Activated naive CD4-positive, alpha-beta T cell treated with anti-CD3 and anti-CD28 coated beads, Interleukin-2, amount 50 U/mL, for 24 hours (primary cell): ENCODE measurements at regions not wholly inside any gene's neighbourhood (a gene's known extent, or its start where the extent isn't known, plus 50 kb on each side); places are given as distances from the start of the nearest gene placed in this dataset.

Experiments
- H3K27ac Mint-ChIP-seq: one replicate; pipeline ENCODE4 v1.8.0; 2021; ENCODE audit warnings: mild to moderate bottlenecking, mixed read lengths
- H3K27me3 Mint-ChIP-seq: one replicate; pipeline ENCODE4 v1.8.0; 2021; ENCODE audit warnings: mixed read lengths
- H3K36me3 Mint-ChIP-seq: one replicate; pipeline ENCODE4 v1.8.0; 2021; ENCODE audit warnings: mixed read lengths
- H3K4me1 Mint-ChIP-seq: one replicate; pipeline ENCODE4 v1.8.0; 2021; ENCODE audit warnings: mixed read lengths
- H3K4me3 Mint-ChIP-seq: one replicate; pipeline ENCODE4 v1.8.0; 2021; ENCODE audit warnings: mild to moderate bottlenecking, mixed read lengths
- H3K9me3 Mint-ChIP-seq: one replicate; pipeline ENCODE4 v1.8.0; 2021; ENCODE audit warnings: mixed read lengths

DNA sequence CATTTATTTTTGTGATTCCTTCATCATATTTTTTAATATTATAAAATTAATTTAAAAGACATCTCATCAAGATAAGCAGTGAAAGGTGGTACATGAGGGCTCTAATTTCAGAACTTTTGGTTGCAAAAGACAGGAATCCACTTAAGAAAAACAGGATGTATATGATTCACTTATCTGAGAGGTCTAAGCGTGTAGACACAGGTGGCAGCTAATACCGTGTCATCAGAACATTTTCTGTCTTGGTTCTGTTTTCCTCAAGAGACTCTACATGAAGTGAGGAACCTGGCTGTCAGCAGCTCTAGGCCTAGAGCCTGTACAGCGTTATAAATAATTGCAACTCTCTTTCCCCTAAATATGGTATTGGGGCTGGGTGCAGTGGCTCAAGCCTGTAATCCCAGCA is 433.7 kb upstream of the NAALADL2 start:
- H3K36me3 Mint-ChIP-seq = no peaks in the 10 kb centered on the region
- H3K27ac Mint-ChIP-seq = no peak overlapping the region
- H3K27me3 Mint-ChIP-seq = no peaks in the 10 kb centered on the region
- H3K4me1 Mint-ChIP-seq = no peaks in the 10 kb centered on the region
- no peaks in the 10 kb centered on the region for H3K9me3 Mint-ChIP-seq
- H3K4me3 Mint-ChIP-seq = no peak overlapping the region

DNA sequence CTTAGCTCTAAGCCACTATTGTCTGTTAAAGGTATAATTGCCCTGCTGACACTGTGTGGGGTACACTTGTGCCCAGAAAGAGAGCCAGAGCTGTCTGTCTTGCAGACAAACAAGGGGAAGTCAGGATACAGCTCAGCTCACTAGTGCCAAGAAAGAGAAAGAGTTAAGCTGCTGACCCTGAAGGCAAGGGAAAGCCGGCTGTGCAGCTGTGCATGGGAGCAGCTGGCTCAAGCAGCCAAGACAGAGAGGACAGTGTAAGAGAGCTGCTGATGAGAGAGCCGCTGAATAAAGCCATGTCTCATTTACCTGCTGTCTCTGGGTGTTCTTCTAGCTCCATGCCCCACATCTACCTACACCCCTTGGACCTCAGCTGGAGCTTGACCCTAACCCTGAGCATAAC is 428.1 kb upstream of the NAALADL2 start:
- Mint-ChIP-seq H3K27me3 (peaks cover 2% of the 10 kb centered on the region), H3K4me1 (no peaks in the 10 kb centered on the region), H3K36me3 (no peaks in the 10 kb centered on the region), H3K4me3 (no peak overlapping the region), H3K27ac (no peak overlapping the region), H3K9me3 (no peaks in the 10 kb centered on the region)

DNA sequence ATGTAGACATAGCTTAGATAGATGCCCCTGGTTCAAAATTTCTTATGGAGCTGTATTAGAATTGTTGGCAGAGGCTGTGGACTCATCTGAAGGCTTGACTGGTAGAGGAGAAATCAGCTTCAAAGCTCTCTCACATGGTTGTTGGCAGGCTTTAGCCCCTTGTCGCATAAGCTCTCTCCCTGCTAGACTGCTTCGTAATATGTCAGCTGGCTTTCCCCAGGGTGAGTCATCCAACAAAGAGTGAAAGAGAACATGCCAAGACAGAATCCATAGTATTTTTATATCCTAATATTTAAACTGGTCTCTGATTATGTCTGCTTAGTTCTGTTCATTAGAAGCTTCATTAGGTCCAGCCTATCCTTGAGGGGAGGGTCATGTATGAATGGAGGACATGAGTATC is 427.4 kb upstream of the NAALADL2 start:
- Mint-ChIP-seq H3K9me3 (no peaks in the 10 kb centered on the region), H3K36me3 (no peaks in the 10 kb centered on the region), H3K27ac (no peak overlapping the region), H3K4me3 (no peak overlapping the region), H3K27me3 (peaks cover 4% of the 10 kb centered on the region), H3K4me1 (no peaks in the 10 kb centered on the region)

DNA sequence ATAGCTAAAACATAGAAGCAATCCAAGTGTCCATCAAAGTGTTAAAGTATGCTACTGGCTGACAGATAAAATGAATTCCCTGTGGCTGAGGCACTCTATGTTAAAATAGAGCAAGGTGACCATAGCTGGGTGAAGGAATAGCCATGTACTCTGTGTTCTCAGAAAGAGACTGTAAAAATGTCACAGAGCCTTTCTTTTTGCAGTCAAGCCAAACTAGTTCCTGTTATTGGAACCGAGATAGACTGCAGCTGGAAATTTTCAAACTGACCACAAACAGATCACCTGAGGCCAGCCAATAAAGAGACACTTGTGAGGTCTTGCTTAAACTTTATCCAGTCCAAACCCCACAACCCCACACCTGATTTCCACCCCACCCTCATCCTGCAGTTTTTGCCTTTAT is 422.8 kb upstream of the NAALADL2 start:
- Mint-ChIP-seq H3K4me3 (no peak overlapping the region), H3K27ac (no peak overlapping the region), H3K27me3 (peaks cover 13% of the 10 kb centered on the region), H3K36me3 (peaks cover 1% of the 10 kb centered on the region), H3K9me3 (no peaks in the 10 kb centered on the region), H3K4me1 (peaks cover 7% of the 10 kb centered on the region)

DNA sequence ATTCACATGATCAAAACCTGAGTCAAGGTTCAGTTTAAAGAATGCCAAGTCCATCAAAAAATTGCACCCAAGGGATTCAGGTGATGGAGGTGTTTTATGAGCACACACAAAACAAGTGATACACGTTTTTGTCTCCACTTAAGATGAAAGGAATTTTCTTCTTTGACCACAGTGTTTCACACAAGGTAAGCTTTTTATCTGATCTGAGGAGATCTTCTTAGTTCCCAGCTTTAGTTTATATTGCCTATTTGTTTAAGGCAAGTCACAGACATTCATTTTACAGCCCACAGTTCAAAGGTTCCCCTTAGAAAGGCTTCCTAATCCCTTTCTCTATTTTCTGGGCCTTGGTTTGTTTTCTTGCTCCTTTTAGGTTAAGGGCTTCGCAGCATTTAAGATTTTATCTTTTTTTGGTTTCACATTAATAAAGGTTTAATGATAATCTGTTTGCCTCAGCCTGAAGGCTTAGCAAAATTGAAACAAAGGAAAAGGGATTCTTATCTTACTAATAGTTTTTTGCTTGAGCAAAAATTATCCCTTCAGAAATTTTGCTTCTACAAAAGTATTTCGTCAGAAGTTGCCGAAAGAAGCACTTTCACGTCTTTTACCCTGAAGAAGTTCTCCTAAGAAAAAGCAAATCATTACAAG is 420.5 kb upstream of the NAALADL2 start:
- peaks cover 16% of the 10 kb centered on the region for H3K27me3 Mint-ChIP-seq
- peaks cover 14% of the 10 kb centered on the region for H3K4me1 Mint-ChIP-seq
- no peak overlapping the region for H3K27ac Mint-ChIP-seq
- H3K9me3 Mint-ChIP-seq = no peaks in the 10 kb centered on the region
- H3K36me3 Mint-ChIP-seq = peaks cover 1% of the 10 kb centered on the region
- H3K4me3 Mint-ChIP-seq = no peak overlapping the region

DNA sequence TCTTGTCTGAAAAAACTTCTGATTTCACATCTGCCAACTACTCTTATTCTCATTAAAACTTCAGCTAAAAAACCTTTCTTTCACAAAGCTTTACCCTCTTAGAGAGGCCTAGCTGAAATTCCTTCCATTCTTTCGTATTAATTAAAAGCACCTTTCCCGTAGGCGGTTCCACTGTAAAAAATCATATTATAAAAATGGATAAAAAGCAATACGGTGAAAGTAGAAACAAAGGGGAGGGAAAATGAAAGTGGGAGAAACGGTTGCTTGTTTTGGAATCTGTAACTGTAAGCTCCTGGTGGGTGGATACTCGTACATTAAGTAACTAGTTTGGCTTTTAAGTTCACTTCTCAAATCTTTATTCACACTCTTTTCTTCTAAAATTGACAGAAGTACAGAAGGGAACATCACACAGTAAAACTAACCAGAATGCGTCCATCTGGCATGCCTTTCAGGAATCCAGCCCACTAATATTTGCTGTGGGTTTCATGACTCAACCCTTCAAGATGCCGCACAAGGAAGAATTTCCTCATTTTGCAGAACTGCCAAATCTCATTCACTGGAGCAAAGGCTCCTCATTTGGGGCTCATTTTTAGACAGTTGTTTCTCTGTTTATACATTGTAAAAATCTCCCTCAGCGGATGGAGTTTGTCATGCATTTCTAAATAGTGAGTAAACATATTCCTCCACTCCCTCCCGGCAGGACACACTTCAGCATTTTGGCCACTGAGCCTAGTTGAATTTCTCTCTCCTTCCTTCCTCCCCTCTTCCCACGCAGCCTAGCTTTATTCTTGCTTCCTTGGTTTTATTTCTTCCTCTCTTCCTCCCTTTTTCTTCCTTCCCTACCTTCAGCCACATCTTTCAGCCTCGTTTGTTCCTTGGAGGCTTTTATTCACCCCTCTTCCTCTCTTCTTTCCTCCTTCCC is 419.5 kb upstream of the NAALADL2 start:
- H3K36me3 Mint-ChIP-seq = peaks cover 1% of the 10 kb centered on the region
- H3K4me1 Mint-ChIP-seq = peaks cover 14% of the 10 kb centered on the region
- peak overlapping the region; percentile 37 for H3K4me3 Mint-ChIP-seq
- peaks cover 16% of the 10 kb centered on the region for H3K27me3 Mint-ChIP-seq
- no peaks in the 10 kb centered on the region for H3K9me3 Mint-ChIP-seq
- no peak overlapping the region for H3K27ac Mint-ChIP-seq

DNA sequence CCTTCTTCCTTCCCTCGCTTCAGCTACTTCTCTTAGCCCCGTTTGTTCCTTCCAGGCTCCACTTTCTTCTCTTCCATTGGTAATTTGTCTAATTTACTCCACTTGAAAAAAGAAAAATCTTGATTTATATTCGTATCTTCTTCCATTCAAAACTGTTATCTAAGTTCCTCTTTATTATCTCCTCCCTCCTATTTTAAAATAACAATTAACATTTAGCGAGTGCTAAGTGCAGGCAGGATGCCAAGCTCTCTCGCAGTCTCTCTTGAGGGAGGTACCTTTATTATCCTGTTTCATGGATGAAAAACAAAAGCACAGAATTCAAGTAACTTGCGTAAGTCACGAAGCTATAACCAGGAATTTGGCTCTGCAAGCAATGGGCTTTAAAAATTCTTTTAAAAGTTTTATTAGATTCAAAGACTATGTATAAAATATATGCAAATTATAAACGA is 418.9 kb upstream of the NAALADL2 start:
- Mint-ChIP-seq H3K4me3 (peak overlapping the region; percentile 51), H3K27ac (no peak overlapping the region)

DNA sequence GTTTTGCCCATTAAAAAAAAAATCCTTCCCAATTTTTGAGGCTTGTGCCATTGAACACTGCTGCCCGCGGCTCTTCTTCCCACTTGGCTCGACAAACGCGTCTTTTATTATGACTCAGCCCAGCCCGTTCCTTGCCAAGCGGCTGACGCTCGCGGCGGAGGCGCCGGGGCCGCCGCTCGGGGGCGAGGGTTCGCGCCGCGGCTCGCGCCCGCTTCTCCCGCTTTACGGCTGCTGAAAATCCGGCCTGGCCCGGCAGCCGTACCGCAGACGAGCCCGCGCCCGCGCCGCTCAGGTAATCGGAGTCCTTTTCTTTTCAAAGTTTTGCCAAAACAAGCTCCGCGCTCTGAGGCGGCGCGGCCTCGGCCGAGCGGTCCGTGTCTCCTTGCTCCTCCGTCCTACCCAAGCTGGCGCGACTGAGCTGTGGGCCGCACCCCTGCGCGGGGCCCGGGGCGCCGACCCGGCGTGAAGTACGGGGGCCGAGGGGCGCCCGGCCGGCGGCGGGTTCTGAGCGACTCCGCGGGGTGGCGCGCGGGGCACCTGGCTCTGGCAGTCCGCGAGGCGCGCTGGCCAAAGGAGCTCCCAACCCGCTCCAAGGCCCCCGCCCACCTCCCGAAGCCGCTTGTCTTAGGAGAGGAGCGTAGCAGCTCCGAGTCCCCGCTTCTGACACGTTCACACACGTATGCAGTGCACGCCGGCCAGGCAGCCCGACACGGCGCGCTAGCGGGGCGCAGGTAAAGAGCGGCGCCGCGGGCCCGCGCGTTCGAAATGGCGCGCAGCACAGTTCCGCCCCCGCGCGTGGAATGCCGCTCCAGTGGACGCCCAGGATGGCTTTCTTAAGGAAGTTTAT is 418.2 kb upstream of the NAALADL2 start:
- Mint-ChIP-seq H3K27me3 (peaks cover 16% of the 10 kb centered on the region), H3K4me3 (peak overlapping the region; percentile 75), H3K9me3 (no peaks in the 10 kb centered on the region), H3K27ac (no peak overlapping the region), H3K4me1 (peaks cover 14% of the 10 kb centered on the region), H3K36me3 (peaks cover 1% of the 10 kb centered on the region)

More for the DNA sequence above, 418.9 kb upstream of the NAALADL2 start:
- no peaks in the 10 kb centered on the region for H3K9me3 Mint-ChIP-seq
- peaks cover 16% of the 10 kb centered on the region for H3K27me3 Mint-ChIP-seq
- peaks cover 1% of the 10 kb centered on the region for H3K36me3 Mint-ChIP-seq
- peaks cover 14% of the 10 kb centered on the region for H3K4me1 Mint-ChIP-seq

DNA sequence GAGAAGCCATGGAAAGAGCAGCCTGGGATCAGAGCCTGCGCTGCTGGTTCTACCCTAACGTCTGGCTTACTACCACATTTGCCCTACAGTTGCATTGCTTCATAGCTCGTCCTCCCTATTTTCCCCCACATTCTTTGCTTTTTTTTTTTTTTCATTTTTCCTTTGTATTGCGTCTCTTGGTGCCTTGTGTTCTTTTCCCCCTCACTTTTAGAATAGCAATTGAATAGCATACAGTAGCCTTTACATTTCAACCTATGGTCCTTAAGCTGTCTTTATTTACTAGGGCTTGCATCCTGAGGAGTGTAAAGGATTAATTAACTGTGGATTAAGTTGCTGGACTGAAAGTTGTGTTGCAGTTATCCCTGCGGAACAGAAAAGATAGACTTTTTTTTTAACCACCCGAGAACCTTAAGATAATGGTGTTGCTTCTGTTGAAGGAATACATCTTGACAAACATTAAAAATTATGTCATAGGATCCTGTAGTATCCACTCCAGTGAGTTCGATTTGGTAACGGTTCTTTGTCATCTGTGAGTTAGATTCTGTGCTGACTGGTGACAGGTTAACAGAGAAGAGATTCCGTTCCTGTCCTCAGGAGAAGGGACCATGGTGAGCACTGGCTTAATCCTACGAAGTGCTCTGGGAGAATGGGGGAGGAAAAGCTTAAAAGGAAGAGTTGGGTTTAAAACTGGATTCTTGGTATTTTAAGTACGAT is 417.4 kb upstream of the NAALADL2 start:
- peaks cover 13% of the 10 kb centered on the region for H3K27me3 Mint-ChIP-seq
- no peak overlapping the region for H3K27ac Mint-ChIP-seq
- H3K4me3 Mint-ChIP-seq = peak overlapping the region; percentile 75
- no peaks in the 10 kb centered on the region for H3K9me3 Mint-ChIP-seq
- peaks cover 14% of the 10 kb centered on the region for H3K4me1 Mint-ChIP-seq
- H3K36me3 Mint-ChIP-seq = peaks cover 1% of the 10 kb centered on the region

DNA sequence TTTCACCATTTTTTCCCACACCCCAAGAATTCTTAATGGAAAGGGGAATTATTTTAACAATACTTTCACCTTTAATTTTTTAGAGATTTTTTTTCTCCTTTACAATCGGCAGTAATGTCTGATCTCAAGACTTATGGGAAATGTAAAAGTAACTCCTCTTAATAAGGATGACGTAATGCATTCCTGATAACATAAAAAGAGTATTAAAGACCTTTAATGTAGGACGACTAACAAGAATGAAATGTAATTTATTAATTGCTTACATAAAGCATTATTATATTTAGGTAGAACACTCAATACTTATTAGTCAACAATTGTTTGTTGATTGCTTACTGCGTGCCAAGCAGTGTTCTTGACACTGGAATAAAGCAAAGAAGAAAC is 416.8 kb upstream of the NAALADL2 start:
- Mint-ChIP-seq H3K27ac (no peak overlapping the region), H3K4me1 (peaks cover 14% of the 10 kb centered on the region), H3K36me3 (peaks cover 1% of the 10 kb centered on the region), H3K9me3 (no peaks in the 10 kb centered on the region), H3K27me3 (peaks cover 13% of the 10 kb centered on the region), H3K4me3 (no peak overlapping the region)

DNA sequence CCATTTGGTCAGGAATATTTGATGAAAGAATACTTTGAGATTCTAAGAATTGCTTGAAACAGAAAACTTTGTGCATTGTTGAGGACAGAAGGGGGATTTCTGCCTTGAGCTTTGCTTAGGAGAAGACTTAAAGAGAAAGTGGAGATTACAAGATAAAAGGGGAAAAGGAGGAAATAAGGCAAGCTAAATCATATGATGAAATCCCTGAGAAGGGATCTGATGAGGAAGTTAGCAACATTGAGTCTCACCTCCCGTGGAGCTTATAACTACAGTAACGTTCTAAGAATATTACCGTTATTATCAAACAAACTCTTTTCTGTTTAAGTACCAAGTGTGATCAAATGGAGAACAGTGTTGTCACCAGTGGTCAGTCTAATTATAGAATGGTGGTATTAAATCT is 414.7 kb upstream of the NAALADL2 start:
- peaks cover 10% of the 10 kb centered on the region for H3K9me3 Mint-ChIP-seq
- H3K36me3 Mint-ChIP-seq = peaks cover 1% of the 10 kb centered on the region
- H3K27me3 Mint-ChIP-seq = peaks cover 15% of the 10 kb centered on the region
- H3K27ac Mint-ChIP-seq = no peak overlapping the region
- no peak overlapping the region for H3K4me3 Mint-ChIP-seq
- peaks cover 14% of the 10 kb centered on the region for H3K4me1 Mint-ChIP-seq

DNA sequence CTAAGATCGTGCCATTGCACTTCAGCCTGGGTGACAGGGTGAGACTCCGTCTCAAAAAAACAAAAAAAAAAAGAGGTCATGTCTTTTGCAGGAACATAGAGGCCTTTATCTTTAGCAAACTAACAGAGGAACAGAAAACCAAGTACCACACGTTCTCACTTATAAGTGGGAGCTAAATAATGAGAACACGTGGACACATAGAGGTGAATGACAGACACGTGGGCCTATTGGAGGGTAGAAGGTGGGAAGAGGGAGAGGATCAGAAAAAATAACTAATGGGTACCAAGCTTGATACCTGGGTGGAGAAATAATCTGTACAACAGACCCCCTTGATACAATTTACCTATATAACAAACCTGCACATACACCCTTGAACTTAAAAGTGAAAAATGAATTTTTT is 401.4 kb upstream of the NAALADL2 start:
- no peak overlapping the region for H3K4me3 Mint-ChIP-seq
- H3K36me3 Mint-ChIP-seq = no peaks in the 10 kb centered on the region
- no peaks in the 10 kb centered on the region for H3K4me1 Mint-ChIP-seq
- no peaks in the 10 kb centered on the region for H3K27me3 Mint-ChIP-seq
- H3K27ac Mint-ChIP-seq = no peak overlapping the region
- peaks cover 7% of the 10 kb centered on the region for H3K9me3 Mint-ChIP-seq

DNA sequence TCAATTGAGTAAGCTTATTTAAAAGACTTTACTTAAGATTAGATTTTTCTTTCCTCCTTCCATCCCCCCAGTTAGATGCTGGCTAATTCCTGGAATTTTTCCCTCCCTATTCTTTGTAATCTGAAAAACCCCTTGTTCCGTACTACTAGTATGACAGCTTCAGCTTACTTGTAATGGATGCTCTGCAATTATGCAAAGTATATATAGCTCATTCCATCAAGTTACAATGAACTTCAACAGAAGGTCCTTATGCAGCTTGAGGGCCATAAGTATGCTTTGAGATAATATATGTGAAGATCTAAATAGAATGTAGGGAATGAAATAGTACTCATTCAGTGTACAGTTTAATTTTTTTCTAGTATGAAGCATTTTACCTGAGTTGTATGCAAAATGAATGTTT is 398.3 kb upstream of the NAALADL2 start:
- H3K4me3 Mint-ChIP-seq = no peak overlapping the region
- no peaks in the 10 kb centered on the region for H3K36me3 Mint-ChIP-seq
- H3K27ac Mint-ChIP-seq = no peak overlapping the region

DNA sequence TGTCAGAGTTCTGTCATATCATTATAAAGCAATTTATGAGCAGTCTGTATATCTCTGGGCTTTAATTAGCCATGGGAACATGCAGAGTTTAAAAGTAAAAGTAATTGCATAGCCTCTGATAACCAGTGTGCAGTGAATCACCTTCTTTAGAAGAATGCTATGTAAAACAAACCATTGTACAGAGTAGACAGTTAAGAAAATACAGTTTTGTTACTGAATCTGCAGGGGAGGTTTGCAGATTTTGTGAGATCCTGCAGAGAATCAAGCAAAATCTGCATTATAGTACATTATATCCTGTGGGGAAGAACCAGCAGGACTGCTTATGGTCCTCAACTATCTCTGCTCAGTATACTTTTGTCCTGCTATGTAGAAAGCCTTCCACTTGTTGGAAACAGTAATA is 396.2 kb upstream of the NAALADL2 start:
- no peaks in the 10 kb centered on the region for H3K9me3 Mint-ChIP-seq
- no peaks in the 10 kb centered on the region for H3K4me1 Mint-ChIP-seq
- H3K36me3 Mint-ChIP-seq = no peaks in the 10 kb centered on the region
- H3K4me3 Mint-ChIP-seq = no peak overlapping the region
- H3K27ac Mint-ChIP-seq = no peak overlapping the region
- no peaks in the 10 kb centered on the region for H3K27me3 Mint-ChIP-seq

More for the DNA sequence above, 398.3 kb upstream of the NAALADL2 start:
- no peaks in the 10 kb centered on the region for H3K27me3 Mint-ChIP-seq
- no peaks in the 10 kb centered on the region for H3K9me3 Mint-ChIP-seq
- H3K4me1 Mint-ChIP-seq = no peaks in the 10 kb centered on the region

DNA sequence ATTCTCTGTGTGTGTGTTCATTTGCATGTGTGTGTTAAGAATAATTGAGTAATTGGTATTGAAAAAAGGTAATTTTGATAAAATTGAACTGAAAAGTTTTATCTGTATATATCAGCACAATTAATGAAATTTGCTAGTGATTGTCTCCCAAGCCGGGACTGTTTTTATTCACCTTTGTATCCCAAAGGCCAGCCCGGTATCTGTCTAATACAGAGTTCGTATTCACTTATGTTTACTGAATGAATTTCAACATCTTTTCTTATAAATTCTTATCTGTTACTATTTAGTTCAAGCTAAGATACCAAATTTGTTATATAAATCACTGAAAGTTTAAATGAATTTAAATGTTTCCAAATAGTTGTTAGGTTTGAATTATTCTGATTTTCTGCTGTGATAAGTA is 394.0 kb upstream of the NAALADL2 start:
- Mint-ChIP-seq H3K27me3 (no peaks in the 10 kb centered on the region), H3K4me1 (no peaks in the 10 kb centered on the region), H3K36me3 (no peaks in the 10 kb centered on the region), H3K27ac (no peak overlapping the region), H3K4me3 (no peak overlapping the region), H3K9me3 (peaks cover 4% of the 10 kb centered on the region)
